K562 (cell line): ENCODE measurements at regions not wholly inside any gene's neighbourhood (a gene's known extent, or its start where the extent isn't known, plus 50 kb on each side); places are given as distances from the start of the nearest gene placed in this dataset.

Experiments used
- ATAC-seq: fragments of 200-7000 bp; cut with Tn5 transposase; 3 replicates; pipeline ENCODE4 v1.9.1; 2020; ENCODE audit warnings: moderate library complexity
- BruUV-seq: library from RNA; stranded (reverse); fragments of 400-500 nt; replicated peaks from 2 replicates; lab custom pipeline; 2021; lab: Mats Ljungman, UMichigan
- CTCF ChIA-PET: fragments of 300-600 bp; formaldehyde crosslinking; extraction: SDS; loops from one replicate; lab custom pipeline; 2021; ENCODE audit warnings: low intra/inter-chr PET ratio; lab: Yijun Ruan, JAX
- POLR2A ChIA-PET: fragments of 300-600, 350-650 bp; sonication (Branson Sonifier 250); formaldehyde crosslinking; extraction: SDS; loops from one replicate; lab custom pipeline; 2021; ENCODE audit warnings: antibody characterized with exemption, inconsistent platforms; lab: Yijun Ruan, JAX
- DNase-seq, 4 experiments: peaks; one replicate each; pipeline versions ENCODE4 v3.0.0 to v3.0.0-alpha.2; 2011 to 2018; ENCODE audit warnings: low spot score in 3 of 4, mixed read lengths in 3 of 4; ENCODE audit errors: extremely low read depth in 1 of 4
- FAIRE-seq: peaks from 2 replicates; lab custom pipeline; 2011; peaks lifted over from hg19 to GRCh38; lab: Jason Lieb, UNC
- H2AFZ ChIP-seq: 2 replicates; pipeline ENCODE4 v1.6.0; 2011; ENCODE audit warnings: low read depth, low read length, control low read depth, inconsistent platforms
- H3K27ac ChIP-seq: fragments of 200-600 bp; 3 replicates; pipeline ENCODE4 v1.8.0; 2011; ENCODE audit warnings: low read depth, mild to moderate bottlenecking, control low read depth, inconsistent platforms, low read length, moderate library complexity, mixed read lengths; ENCODE audit errors: extremely low read depth
- H3K27me3 ChIP-seq, 2 experiments: fragments of 300-600 bp in 1 of 2; 2 replicates in 1 of 2; 3 replicates in 1 of 2; pipeline versions ENCODE4 v1.6.0 to v1.8.0; 2011; ENCODE audit warnings: inconsistent platforms in 2 of 2, low read length in 2 of 2, mild to moderate bottlenecking in 1 of 2, mixed read lengths in 1 of 2, moderate library complexity in 1 of 2; ENCODE audit not compliant: control insufficient read depth in 2 of 2, insufficient read depth in 2 of 2
- H3K36me3 ChIP-seq: fragments of 300-600 bp; 3 replicates; pipeline ENCODE4 v1.8.0; 2011; ENCODE audit warnings: mild to moderate bottlenecking, low read length, inconsistent platforms; ENCODE audit not compliant: control insufficient read depth, insufficient read depth
- H3K4me1 ChIP-seq, 2 experiments: fragments of 200-600 bp in 1 of 2; replicated peaks in 1 of 2; 2 replicates in 1 of 2; 3 replicates in 1 of 2; pipeline versions ENCODE4 v1.5.1 to v1.8.0; 2011; ENCODE audit warnings: inconsistent platforms in 2 of 2, low read length in 2 of 2, mild to moderate bottlenecking in 1 of 2, mixed read lengths in 1 of 2, moderate library complexity in 1 of 2; ENCODE audit not compliant: control insufficient read depth in 2 of 2, insufficient read depth in 2 of 2
- H3K4me2 ChIP-seq: 2 replicates; pipeline ENCODE4 v1.6.1; 2011; ENCODE audit warnings: low read length, control low read depth, inconsistent platforms, mixed read lengths; ENCODE audit not compliant: insufficient read depth
- H3K4me3 ChIP-seq: fragments of 200-600 bp; sonication (generic), shearing (Covaris generic); 2 replicates; pipeline ENCODE4 v1.5.1; 2016; ENCODE audit warnings: control low read depth, inconsistent platforms
- H3K79me2 ChIP-seq: fragments of 200-600 bp; 3 replicates; pipeline ENCODE4 v1.8.0; 2011; ENCODE audit warnings: low read length, inconsistent platforms; ENCODE audit not compliant: control insufficient read depth, insufficient read depth
- H3K9ac ChIP-seq, 2 experiments: 2 replicates each; pipeline versions ENCODE4 v1.6.0 to v1.6.1; 2011; ENCODE audit warnings: low read depth in 2 of 2, low read length in 2 of 2, control low read depth in 1 of 2, inconsistent platforms in 1 of 2, mild to moderate bottlenecking in 1 of 2, mixed read lengths in 1 of 2; ENCODE audit not compliant: insufficient read depth in 1 of 2
- H3K9me1 ChIP-seq: one replicate; pipeline ENCODE4 v1.6.0; 2011; ENCODE audit warnings: inconsistent platforms, mild to moderate bottlenecking, low read length, moderate library complexity; ENCODE audit not compliant: control insufficient read depth, insufficient read depth
- H3K9me3 ChIP-seq: replicated peaks from 2 replicates; pipeline ENCODE4 v1.5.1; 2011; ENCODE audit warnings: low read depth, low read length, inconsistent platforms; ENCODE audit not compliant: control insufficient read depth, insufficient read depth
- H4K20me1 ChIP-seq: replicated peaks from 2 replicates; pipeline ENCODE4 v1.6.1; 2011; ENCODE audit warnings: low read length, inconsistent platforms, mixed read lengths; ENCODE audit not compliant: control insufficient read depth, insufficient read depth
- ATF1 ChIP-seq, 2 experiments: fragments of 450-650 bp in 1 of 2; IDR thresholded peaks; 2 replicates each; pipeline ENCODE4 v1.6.1; 2016; ENCODE audit warnings: missing compliant biosample characterization in 1 of 2, missing genetic modification characterization in 1 of 2
- CTCFL ChIP-seq: IDR thresholded peaks from 2 replicates; pipeline ENCODE4 v1.6.1; 2011; ENCODE audit warnings: borderline replicate concordance, low read depth, mild to moderate bottlenecking, moderate library complexity, low read length; ENCODE audit not compliant: insufficient read depth, poor library complexity, severe bottlenecking
- EP300 ChIP-seq: IDR thresholded peaks from 2 replicates; pipeline ENCODE4 v1.6.1; 2012; ENCODE audit warnings: low read length, improper control_type of control experiment
- HDAC2 ChIP-seq: fragments of 450-650 bp; IDR thresholded peaks from 2 replicates; pipeline ENCODE4 v1.6.1; 2016; ENCODE audit warnings: mild to moderate bottlenecking
- HIVEP1 ChIP-seq: fragments of 250-450 bp; sonication (Bioruptor Pico); IDR thresholded peaks from 2 replicates; pipeline ENCODE4 v1.4.0; 2020; ENCODE audit warnings: mild to moderate bottlenecking
- HMBOX1 ChIP-seq: sonication (generic); IDR thresholded peaks from 2 replicates; pipeline ENCODE4 v1.6.1; 2016
- HMG20B ChIP-seq: fragments of 250-450 bp; sonication (Bioruptor Pico); IDR thresholded peaks from 2 replicates; pipeline ENCODE4 v1.5.0; 2021; ENCODE audit warnings: mild to moderate bottlenecking
- MCM5 ChIP-seq: fragments of 450-650 bp; IDR thresholded peaks from 2 replicates; pipeline ENCODE4 v1.6.1; 2016; ENCODE audit warnings: low read depth
- NBN ChIP-seq: fragments of 450-650 bp; IDR thresholded peaks from 2 replicates; pipeline ENCODE4 v1.6.1; 2016; ENCODE audit warnings: low read depth, mild to moderate bottlenecking
- SUPT5H ChIP-seq: fragments of 450-650 bp; IDR thresholded peaks from 2 replicates; pipeline ENCODE4 v1.6.1; 2016
- U2AF1 ChIP-seq: fragments of 200-400 bp; formaldehyde crosslinking; optimal IDR thresholded peaks from 2 replicates; pipeline ENCODE3; 2017; ENCODE audit warnings: mild to moderate bottlenecking, low read depth, low read length, moderate library complexity
- ZNF24 ChIP-seq: fragments of 450-650 bp; IDR thresholded peaks from 2 replicates; pipeline ENCODE4 v1.6.1; 2016
- ZNF253 ChIP-seq: fragments of 250-450 bp; sonication (Bioruptor Pico); conservative IDR thresholded peaks from 2 replicates; pipeline ENCODE4 v1.6.1; 2021; ENCODE audit warnings: mild to moderate bottlenecking
- ZNF282 ChIP-seq: sonication (generic); formaldehyde crosslinking; IDR thresholded peaks from 2 replicates; pipeline ENCODE4 v1.8.1; 2023; ENCODE audit warnings: missing genetic modification reagents
- ZNF408 ChIP-seq: fragments of 250-450 bp; sonication (Bioruptor Pico); IDR thresholded peaks from 2 replicates; pipeline ENCODE4 v1.4.0; 2020; ENCODE audit warnings: low read depth, mild to moderate bottlenecking, moderate library complexity
- ZNF764 ChIP-seq: fragments of 250-450 bp; sonication (Bioruptor Pico); IDR thresholded peaks from 2 replicates; pipeline ENCODE4 v1.4.0; 2020; ENCODE audit warnings: low read depth, mild to moderate bottlenecking, moderate library complexity
- ZSCAN29 ChIP-seq: fragments of 450-650 bp; IDR thresholded peaks from 2 replicates; pipeline ENCODE4 v1.6.1; 2017
- WGBS: fragments of 100-300 bp; shearing (Covaris generic); methylation state at CpG from one replicate; pipeline ENCODE4 v1.1.6; 2016; ENCODE audit warnings: low coverage, mixed read lengths; ENCODE audit not compliant: insufficient coverage; ENCODE audit errors: missing lambda C conversion rate; 5-methylcytosine and 5-hydroxymethylcytosine counted together
- in situ Hi-C: fragments of 300-500 bp; cut with MboI; formaldehyde crosslinking; loops from 4 replicates; pipeline ENCODE4 v1.15.0; 2018; ENCODE audit warnings: inconsistent platforms, mixed read lengths
- intact Hi-C: fragments of 100-400 bp; cut with micrococcal nuclease; formaldehyde crosslinking; loops from 2 replicates; pipeline ENCODE4 v1.14.2; 2022
- TF ChIP-seq, protein P1 (sequence below): fragments of 250-450 bp; sonication (Bioruptor Pico); IDR thresholded peaks from 2 replicates; pipeline ENCODE4 v1.5.1; 2021; ENCODE audit warnings: mild to moderate bottlenecking
- TF ChIP-seq, protein P2 (sequence below): fragments of 250-450 bp; sonication (Bioruptor Pico); IDR thresholded peaks from 2 replicates; pipeline ENCODE4 v1.8.0; 2022; ENCODE audit warnings: inconsistent platforms

- no peak for TF ChIP-seq HDAC2
- no peak for TF ChIP-seq HMG20B
- TF ChIP-seq, protein P1, sequence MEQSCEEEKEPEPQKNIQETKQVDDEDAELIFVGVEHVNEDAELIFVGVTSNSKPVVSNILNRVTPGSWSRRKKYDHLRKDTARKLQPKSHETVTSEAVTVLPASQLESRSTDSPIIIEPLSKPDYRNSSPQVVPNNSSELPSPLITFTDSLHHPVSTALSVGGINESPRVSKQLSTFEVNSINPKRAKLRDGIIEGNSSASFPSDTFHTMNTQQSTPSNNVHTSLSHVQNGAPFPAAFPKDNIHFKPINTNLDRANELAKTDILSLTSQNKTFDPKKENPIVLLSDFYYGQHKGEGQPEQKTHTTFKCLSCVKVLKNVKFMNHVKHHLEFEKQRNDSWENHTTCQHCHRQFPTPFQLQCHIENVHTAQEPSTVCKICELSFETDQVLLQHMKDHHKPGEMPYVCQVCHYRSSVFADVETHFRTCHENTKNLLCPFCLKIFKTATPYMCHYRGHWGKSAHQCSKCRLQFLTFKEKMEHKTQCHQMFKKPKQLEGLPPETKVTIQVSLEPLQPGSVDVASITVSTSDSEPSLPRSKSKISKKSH: no peak
- no peak for TF ChIP-seq EP300
- no peak for TF ChIP-seq HIVEP1 (CRISPR knock-in tag)
- no peak for TF ChIP-seq ZNF408 (CRISPR knock-in tag)
- no peak for TF ChIP-seq ZSCAN29
- TF ChIP-seq ZNF764 (CRISPR knock-in tag): no peak
- TF ChIP-seq SUPT5H: no peak
- no peak for TF ChIP-seq ZNF24
Observed at GRCh38 chr1:106134561-106134960, 921.9 kb upstream of the PRMT6 start (continued).

- no peak overlapping the region for H3K4me2 ChIP-seq
- CTCF ChIA-PET: no interaction called here
- no peak for TF ChIP-seq ZNF253 (CRISPR knock-in tag)
- TF ChIP-seq CTCFL: no peak
- TF ChIP-seq, protein P2, sequence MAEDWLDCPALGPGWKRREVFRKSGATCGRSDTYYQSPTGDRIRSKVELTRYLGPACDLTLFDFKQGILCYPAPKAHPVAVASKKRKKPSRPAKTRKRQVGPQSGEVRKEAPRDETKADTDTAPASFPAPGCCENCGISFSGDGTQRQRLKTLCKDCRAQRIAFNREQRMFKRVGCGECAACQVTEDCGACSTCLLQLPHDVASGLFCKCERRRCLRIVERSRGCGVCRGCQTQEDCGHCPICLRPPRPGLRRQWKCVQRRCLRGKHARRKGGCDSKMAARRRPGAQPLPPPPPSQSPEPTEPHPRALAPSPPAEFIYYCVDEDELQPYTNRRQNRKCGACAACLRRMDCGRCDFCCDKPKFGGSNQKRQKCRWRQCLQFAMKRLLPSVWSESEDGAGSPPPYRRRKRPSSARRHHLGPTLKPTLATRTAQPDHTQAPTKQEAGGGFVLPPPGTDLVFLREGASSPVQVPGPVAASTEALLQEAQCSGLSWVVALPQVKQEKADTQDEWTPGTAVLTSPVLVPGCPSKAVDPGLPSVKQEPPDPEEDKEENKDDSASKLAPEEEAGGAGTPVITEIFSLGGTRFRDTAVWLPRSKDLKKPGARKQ: no peak
- no peak for TF ChIP-seq HMBOX1
- TF ChIP-seq NBN: no peak
- no peak for TF ChIP-seq U2AF1
- TF ChIP-seq MCM5: no peak
- TF ChIP-seq ATF1 (CRISPR knock-in tag; IDR thresholded peaks at IDR 0.05): no peak
- TF ChIP-seq ATF1 (tag; IDR thresholded peaks at IDR 0.05): no peak
- TF ChIP-seq ZNF282 (CRISPR knock-in tag): no peak
- in situ Hi-C loops (no loop called here), intact Hi-C loops (no loop called here)
- POLR2A ChIA-PET: no interaction called here
- BruUV-seq: no TSS peak
- no peak overlapping the region for H2AFZ ChIP-seq
- H3K9me3 ChIP-seq: peaks cover 4% of the 10 kb centered on the region; the same call in 1 of the 2 replicates
- no peaks in the 10 kb centered on the region for H3K9me1 ChIP-seq
- no peaks in the 10 kb centered on the region for H4K20me1 ChIP-seq
- no peak overlapping the region for H3K9ac ChIP-seq
- DNase-seq (no peak), ATAC-seq (no peak), FAIRE-seq (no peak)
- no peaks in the 10 kb centered on the region for H3K4me1 ChIP-seq
- no peaks in the 10 kb centered on the region for H3K27me3 ChIP-seq
- no peak overlapping the region for H3K4me3 ChIP-seq
- 0% methylated on average over 5 of the region's 5 CpGs for WGBS
- H3K36me3 ChIP-seq: no peaks in the 10 kb centered on the region
- H3K79me2 ChIP-seq: no peaks in the 10 kb centered on the region
- H3K27ac ChIP-seq: no peak overlapping the region
Observed at GRCh38 chr1:106173101-106173500, 883.4 kb upstream of the PRMT6 start.
